GM12873 (cell line): ENCODE measurements at regions not wholly inside any gene's neighbourhood (a gene's known extent, or its start where the extent isn't known, plus 50 kb on each side); places are given as distances from the start of the nearest gene placed in this dataset.

Experiments used
- CTCF ChIP-seq: IDR thresholded peaks from 2 replicates; pipeline ENCODE4 v1.5.1; 2012; ENCODE audit warnings: low read depth, mild to moderate bottlenecking, moderate library complexity, low read length, control low read depth; ENCODE audit not compliant: insufficient read depth; ENCODE audit errors: missing control alignments

- TF ChIP-seq CTCF = no peak
Observed at GRCh38 chr2:42979870-42980763, 187.7 kb upstream of the HAAO start.

GRCh38 chr2:42979416-42979869 is 187.1 kb upstream of the HAAO start:
- no peak for TF ChIP-seq CTCF

GRCh38 chr2:42978887-42979415 is 186.6 kb upstream of the HAAO start:
- TF ChIP-seq CTCF = no peak

GRCh38 chr2:42978175-42978886 is 185.9 kb upstream of the HAAO start:
- no peak for TF ChIP-seq CTCF

GRCh38 chr2:42977270-42978174 is 185.1 kb upstream of the HAAO start:
- TF ChIP-seq CTCF = no peak

- no peak for TF ChIP-seq CTCF
Observed at GRCh38 chr2:42976351-42976750, 184.0 kb upstream of the HAAO start.
